CD4-positive, alpha-beta T cell treated with Interleukin-6 at 100 ng/mL for 8 hours (primary cell): ENCODE measurements at regions not wholly inside any gene's neighbourhood (a gene's known extent, or its start where the extent isn't known, plus 50 kb on each side); places are given as distances from the start of the nearest gene placed in this dataset.

Experiments used
- DNase-seq: peaks from one replicate; pipeline ENCODE4 v3.0.0-alpha.2; 2020; ENCODE audit warnings: mixed read lengths, low spot score

DNA sequence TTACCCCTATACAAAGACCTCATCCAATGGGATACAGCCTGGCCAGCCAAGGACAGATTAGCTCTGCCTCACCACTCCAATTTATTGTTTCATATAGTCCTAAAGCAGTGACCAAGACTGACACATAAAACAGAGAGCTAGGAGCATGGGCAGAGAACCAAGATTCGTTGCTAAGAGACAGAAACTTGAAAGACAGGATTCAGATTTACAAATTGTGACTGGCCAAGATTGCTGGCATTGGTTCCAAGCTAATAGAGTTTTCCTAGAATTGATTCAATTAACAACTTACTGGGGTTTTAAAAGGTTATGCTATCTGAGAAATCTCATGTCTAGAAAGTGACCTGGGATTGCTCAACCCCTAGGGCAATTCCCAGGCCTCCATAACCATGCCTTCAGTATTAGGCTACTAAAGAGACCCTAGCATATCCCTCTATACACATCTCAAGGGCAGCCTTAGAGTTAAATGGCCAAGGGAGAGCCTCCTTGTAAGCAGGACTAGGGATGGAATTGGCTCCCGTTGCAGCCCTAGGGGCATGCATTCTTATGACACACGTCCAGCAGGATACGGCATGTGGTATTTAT is 75.6 kb downstream of the ICOS start:
- DNase-seq: no peak

DNA sequence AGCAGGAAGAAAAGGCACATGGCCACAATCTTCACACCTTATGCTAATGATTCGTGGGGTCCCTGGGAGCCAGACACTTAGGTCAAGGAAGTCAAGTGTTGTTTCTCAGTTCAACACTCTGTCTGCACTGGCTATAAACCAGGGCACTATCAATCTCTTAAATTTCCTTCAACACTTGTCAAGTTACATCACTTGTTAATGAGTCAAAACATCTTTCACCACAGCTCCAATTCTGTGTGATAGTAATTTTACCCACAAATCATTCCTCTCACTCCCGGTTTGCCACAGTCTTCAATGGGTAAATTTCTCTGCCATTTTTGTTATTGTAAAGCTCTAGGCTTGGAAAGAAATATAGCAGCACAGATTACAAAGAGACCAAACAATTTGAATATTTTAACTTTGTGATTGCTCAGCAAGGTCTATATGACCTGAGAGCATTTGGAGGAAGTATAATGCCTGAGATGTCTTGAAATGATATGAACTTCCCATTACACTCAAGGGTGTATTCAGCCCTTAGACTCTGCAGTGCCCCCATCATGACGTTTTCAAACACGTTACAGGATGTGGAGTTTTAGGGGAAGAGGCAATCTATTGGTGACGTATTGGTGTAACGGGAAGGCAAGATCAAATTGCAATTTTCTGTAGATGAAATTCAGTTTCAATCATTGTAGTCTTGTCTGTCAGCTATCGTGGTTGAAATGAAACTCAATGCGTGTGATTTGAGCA is 78.7 kb downstream of the ICOS start:
- no peak for DNase-seq

DNA sequence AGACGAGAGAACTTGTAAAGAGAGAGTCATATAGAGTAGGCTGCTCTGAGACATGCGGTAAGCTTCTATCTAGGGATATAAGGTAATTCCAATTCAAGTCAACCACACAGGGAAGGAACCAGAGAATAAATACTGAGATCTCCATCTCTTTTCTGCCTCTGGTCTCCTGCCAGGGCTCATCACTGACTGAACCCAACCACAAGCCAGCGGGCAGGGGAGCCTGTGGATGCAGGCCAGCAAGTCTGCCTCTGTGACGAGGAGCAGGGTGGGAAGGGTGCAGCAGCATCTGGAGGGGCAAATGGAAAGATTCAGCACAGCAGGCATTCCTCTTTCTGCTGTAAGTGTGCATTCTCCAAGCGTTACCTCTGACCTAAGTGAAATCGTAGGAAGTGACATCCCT is 82.2 kb downstream of the ICOS start:
- no peak for DNase-seq

- DNase-seq: peak; percentile 13
These were observed 83.3 kb downstream of the ICOS start for GRCh38 chr2:204019572-204020501.

GRCh38 chr2:204021290-204022081 is 84.9 kb downstream of the ICOS start:
- no peak for DNase-seq

DNA sequence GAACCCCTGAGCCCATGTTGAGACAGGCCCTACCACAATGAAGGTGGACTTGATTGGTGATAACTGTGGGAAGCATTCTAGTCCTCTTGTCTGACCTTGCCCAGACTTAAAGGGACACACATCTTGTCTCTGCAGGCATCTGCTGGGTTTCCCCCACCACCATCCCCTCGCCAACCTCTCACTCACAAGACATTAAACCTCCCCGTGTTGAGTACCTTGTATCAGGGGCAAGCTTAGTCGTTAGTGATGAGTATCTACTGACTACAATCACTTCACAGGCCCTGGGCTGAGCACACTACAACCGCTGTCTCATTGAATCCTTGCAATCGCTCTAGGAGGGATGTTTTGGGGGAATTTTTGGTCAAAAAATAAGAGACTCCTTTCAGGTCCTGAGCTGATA is 86.0 kb downstream of the ICOS start:
- DNase-seq: no peak

DNA sequence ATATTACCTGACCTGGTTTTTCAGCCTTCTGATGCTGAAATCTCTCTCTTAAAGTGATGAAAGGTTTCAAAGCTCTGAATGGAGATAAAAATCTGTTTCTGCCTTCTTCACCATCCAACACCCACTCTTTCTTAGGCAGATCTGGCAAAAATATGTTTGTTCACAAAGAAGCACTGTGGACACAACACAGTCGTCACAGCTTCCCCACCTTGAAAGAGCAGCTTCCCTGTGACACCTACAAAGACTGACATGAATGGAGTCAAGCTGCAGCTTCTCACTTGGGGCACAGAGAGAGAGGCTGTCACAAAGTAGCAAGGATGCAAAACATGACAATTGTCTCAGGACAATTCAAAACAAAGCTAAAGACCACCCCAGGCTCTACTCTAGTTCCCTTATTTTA is 86.5 kb downstream of the ICOS start:
- no peak for DNase-seq

GRCh38 chr2:204024503-204024902 is 87.9 kb downstream of the ICOS start:
- DNase-seq: no peak

- no peak for DNase-seq
These were observed 88.4 kb downstream of the ICOS start for GRCh38 chr2:204024906-204025475.

GRCh38 chr2:204026294-204026693 is 89.7 kb downstream of the ICOS start:
- no peak for DNase-seq

DNA sequence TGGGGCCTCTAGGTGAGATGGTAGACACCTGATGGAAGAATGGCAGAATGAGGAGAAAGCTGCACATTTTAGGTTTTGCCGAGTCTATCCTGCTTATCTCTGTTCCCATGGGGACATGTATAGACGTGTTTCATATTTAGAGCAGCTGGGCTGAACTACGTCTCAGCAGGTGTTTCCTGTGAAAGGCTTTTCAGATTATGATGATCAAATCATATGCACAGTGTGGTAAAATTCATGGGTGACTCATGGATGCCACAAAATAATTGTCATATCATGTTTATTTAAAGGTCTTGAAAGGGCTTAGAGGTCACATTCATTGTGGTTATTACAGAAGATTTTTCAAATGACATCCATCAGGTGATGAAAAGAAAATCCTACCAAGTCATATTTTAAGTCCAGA is 90.5 kb downstream of the ICOS start:
- peak; percentile 38 for DNase-seq

GRCh38 chr2:204030322-204030721 is 93.8 kb downstream of the ICOS start:
- no peak for DNase-seq

DNA sequence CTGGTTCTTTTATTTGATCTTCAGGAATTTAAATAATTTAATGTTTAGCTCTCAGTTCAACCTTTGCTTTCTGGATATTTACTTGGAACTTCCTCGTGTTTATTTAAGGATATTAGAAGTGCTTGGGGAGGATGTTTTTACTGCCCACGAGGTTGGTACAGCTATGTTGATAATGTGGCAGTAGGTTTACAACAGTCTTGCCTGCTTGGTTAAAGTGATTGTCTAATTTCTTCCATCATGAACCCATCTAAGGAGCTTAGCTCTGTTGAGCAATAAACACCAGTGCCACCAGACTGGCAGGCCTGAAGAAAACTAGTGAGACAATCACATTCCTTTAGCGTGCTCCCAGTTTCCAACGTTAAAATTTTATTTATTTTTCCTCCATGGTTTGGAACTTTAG is 94.5 kb downstream of the ICOS start:
- DNase-seq: no peak

- no peak for DNase-seq
These were observed 95.7 kb downstream of the ICOS start for GRCh38 chr2:204032301-204032700.

DNA sequence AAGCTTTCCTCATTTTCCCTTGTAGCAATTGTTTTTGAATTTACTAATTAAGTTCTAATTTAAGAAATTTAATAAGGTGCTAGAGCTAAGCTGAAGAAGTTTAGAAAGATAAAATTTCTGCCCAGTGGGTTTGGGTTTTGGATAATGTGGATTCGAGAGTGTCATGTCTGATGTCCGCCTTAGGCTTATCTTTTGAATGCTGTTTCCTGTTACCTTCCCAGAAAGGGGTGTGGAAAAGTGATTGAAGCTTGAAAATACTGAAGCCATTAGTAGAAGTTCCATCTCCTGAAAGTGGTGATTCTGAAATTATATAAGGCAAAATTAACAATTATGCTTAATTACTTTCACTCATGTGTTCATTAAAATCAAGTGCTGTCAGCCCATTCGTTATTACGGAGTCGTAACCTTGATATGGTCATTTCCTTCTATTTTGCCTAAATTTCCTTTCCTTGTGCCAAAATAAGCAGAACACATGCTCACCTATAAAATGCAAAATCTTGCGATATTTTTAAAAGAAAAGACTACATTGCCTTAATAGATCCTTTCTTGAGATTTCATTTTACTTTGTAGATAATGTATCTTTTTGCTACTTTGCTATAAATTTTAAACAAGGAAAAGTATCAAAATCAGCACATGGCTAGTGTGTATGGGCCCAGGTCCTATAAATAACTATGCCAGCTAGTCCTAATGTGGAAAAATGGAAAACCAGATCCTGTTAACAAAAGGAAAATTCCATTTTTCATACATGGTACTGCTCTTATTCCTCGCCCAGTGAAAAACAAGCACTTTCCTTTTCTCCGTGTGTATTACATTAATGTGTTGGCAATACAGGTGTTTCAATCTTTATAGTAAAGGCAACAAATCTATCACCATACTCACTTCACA is 97.3 kb downstream of the ICOS start:
- DNase-seq: no peak

DNA sequence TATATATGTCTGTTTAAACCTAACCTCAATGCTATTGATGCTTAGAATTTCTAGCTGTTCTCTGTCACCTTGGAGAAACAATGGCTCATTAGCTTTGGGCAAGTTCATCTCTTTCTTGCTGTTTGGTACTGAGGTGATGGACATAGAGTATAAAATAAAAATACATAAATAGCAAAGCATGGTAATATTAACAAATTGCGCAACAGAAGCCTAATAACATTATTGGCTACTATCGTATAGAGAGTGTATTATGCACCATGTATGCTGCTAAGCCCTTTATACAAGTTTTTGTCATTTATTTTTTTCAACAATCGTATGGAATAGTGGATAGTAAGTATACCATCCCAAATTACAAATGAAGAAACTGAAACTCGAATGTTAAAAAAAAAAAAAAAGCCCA is 100.1 kb downstream of the ICOS start:
- DNase-seq: no peak

DNA sequence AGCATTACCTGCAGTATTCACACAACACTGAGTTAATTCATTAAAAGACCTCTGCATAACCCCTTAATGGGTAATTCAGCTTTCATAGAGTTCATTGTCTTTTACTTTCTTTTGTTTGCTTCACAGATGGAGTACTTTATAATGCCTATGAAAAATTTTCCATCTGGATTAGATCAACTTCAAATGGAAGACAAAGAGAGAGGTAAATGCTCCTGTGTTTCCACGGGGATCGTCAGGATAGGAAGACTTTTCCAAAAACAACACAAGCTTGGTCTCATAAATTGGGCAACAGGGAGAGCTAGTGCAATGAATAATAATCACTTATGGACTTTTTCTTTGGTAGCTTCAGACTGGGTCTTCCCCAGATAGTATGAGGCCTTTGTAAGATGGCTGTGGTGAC is 100.7 kb downstream of the ICOS start:
- DNase-seq: no peak

DNA sequence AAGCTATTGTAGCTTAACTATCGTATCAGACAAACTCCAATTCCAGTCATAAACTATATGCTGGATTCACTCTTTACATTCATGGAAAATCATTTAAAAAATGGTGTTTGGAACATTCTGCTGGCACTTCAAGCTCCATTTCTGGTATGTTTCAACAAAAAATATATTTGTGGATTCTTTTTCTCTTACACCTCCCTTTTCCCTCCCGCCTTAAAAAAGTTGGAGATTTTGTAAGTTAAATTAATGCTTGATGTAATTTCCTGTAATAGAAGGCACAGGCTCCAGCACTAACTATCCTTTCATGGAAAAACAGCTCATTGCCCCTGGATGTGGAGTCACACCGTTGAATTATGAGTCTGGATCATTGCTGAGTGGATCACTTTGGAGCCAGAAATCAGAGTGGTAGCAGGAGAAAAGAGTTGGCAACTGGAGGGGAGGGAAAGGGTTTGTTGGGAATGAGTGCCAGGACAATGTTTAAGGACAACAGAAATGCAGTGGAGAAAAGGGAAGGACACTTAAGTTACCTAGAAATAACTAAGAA is 102.8 kb downstream of the ICOS start:
- DNase-seq: no peak

- DNase-seq: no peak
These were observed 103.5 kb downstream of the ICOS start for GRCh38 chr2:204040016-204040415.

DNA sequence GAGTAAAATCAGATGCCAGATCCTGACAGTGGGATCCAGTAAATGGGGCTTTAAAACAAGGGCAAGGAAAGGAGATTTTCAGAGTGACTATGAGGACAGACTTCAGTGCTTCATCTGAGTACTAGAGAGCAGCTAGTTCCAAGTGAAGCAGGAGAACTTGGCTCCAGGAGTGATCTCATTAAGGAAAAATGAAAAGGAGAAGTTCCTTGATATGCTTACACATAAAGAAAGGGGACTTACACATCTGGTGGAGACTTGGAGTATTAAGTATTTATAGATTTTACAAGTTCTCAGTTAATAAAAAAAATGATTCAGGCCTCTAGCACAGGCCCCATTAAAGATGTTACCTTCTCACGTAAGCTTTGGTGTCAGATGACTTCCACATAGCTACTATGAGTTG is 105.8 kb downstream of the ICOS start:
- no peak for DNase-seq

GRCh38 chr2:204046145-204046544 is 109.6 kb downstream of the ICOS start:
- no peak for DNase-seq
